Uterus (tissue), 2 donors: ENCODE measurements at regions not wholly inside any gene's neighbourhood (a gene's known extent, or its start where the extent isn't known, plus 50 kb on each side); places are given as distances from the start of the nearest gene placed in this dataset.

Source experiments
- POLR2A ChIP-seq, 2 donors: fragments of 450-650 bp; IDR thresholded peaks; one replicate each; pipeline ENCODE4 v1.6.1; 2016; ENCODE audit warnings: antibody characterized with exemption in 2 of 2, mild to moderate bottlenecking in 1 of 2, moderate library complexity in 1 of 2
- TF ChIP-seq, protein P1 (sequence below), 4 experiments: fragments of 200-600 bp in 2 of 4; fragments of 450-650 bp in 2 of 4; sonication (generic) in 2 of 4; IDR thresholded peaks; one replicate each; pipeline ENCODE4 v1.5.1; 2016 to 2019; ENCODE audit warnings: antibody characterized with exemption in 4 of 4, mild to moderate bottlenecking in 2 of 4, moderate library complexity in 1 of 4

DNA sequence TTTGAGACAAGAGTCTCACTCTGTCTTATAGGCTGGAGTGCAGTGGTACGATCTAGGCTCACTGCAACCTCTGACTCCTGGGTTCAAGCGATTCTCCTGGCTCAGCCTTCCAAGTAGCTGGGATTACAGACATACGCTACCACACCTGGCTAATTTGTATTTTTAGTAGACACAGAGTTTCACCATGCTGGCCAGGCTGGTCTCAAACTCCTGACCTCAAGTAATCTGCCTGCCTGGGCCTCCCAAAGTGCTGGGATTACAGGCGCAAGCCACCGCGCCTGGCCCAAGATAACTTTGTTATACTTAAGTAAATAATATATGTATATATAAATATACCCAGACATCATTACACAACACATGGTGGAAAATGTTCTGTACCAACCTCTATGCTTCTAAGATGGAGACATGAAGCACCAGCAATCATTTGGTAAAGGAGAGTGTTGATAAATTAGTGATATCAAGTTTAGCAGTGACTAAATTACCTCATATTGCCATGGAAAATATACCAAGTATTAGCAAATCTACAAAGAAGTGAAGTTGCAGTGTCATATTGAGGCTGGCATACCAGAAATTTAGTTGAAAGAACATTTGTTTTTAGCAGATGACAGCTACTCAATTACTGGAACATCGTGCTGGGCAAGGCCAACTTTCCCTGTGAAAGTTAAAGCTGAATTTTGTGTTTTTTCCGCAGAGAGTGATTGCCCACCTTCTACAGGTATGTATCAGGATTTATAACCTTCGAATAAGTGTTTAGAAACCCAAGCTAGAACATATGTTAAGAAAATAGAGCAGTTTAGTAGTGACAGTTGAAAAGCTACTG, 177.7 kb downstream of the MYCN start:
- TF ChIP-seq POLR2A (IDR thresholded peaks at IDR 0.05): no peak
- TF ChIP-seq, protein P1, sequence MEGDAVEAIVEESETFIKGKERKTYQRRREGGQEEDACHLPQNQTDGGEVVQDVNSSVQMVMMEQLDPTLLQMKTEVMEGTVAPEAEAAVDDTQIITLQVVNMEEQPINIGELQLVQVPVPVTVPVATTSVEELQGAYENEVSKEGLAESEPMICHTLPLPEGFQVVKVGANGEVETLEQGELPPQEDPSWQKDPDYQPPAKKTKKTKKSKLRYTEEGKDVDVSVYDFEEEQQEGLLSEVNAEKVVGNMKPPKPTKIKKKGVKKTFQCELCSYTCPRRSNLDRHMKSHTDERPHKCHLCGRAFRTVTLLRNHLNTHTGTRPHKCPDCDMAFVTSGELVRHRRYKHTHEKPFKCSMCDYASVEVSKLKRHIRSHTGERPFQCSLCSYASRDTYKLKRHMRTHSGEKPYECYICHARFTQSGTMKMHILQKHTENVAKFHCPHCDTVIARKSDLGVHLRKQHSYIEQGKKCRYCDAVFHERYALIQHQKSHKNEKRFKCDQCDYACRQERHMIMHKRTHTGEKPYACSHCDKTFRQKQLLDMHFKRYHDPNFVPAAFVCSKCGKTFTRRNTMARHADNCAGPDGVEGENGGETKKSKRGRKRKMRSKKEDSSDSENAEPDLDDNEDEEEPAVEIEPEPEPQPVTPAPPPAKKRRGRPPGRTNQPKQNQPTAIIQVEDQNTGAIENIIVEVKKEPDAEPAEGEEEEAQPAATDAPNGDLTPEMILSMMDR (IDR thresholded peaks at IDR 0.05): no peak
